Esophagus squamous epithelium (tissue), 4 donors: ENCODE measurements at regions not wholly inside any gene's neighbourhood (a gene's known extent, or its start where the extent isn't known, plus 50 kb on each side); places are given as distances from the start of the nearest gene placed in this dataset.

Experiments
- POLR2A ChIP-seq, 4 donors: fragments of 450-650 bp; IDR thresholded peaks; one replicate each; pipeline ENCODE4 v1.6.1; 2017; ENCODE audit warnings: antibody characterized with exemption in 4 of 4, mild to moderate bottlenecking in 4 of 4, moderate library complexity in 3 of 4
- TF ChIP-seq, protein P1 (sequence below), 6 experiments: fragments of 450-650 bp in 4 of 6; fragments of 200-600 bp in 2 of 6; sonication (generic) in 2 of 6; IDR thresholded peaks; one replicate each; pipeline ENCODE4 v1.5.1; 2016 to 2019; ENCODE audit warnings: antibody characterized with exemption in 6 of 6, mild to moderate bottlenecking in 4 of 6, moderate library complexity in 4 of 6

DNA sequence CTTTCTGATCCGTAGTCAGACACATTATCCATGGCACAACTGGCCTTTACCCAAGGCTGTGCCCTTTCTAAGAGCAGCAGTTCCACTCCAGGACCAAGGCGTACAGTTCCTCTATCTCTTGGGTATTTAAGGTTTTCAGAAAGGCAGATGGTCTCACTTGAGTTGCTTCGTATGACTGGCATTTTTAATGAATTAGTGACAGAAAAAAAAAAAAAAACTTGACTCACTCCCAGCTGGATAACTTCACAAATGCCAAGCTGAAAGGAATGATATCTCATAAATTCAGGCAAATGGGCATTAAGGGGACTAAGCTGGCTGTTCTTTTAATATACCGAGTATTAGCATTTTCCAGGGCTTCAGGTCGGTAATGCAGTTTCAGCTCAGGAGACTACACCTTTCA is 60.7 kb downstream of the SLC24A2 start:
- no peak for TF ChIP-seq POLR2A (IDR thresholded peaks at IDR 0.05)
- TF ChIP-seq, protein P1, sequence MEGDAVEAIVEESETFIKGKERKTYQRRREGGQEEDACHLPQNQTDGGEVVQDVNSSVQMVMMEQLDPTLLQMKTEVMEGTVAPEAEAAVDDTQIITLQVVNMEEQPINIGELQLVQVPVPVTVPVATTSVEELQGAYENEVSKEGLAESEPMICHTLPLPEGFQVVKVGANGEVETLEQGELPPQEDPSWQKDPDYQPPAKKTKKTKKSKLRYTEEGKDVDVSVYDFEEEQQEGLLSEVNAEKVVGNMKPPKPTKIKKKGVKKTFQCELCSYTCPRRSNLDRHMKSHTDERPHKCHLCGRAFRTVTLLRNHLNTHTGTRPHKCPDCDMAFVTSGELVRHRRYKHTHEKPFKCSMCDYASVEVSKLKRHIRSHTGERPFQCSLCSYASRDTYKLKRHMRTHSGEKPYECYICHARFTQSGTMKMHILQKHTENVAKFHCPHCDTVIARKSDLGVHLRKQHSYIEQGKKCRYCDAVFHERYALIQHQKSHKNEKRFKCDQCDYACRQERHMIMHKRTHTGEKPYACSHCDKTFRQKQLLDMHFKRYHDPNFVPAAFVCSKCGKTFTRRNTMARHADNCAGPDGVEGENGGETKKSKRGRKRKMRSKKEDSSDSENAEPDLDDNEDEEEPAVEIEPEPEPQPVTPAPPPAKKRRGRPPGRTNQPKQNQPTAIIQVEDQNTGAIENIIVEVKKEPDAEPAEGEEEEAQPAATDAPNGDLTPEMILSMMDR (IDR thresholded peaks at IDR 0.05): no peak
